ENCODE measurements at regions not wholly inside any gene's neighbourhood (a gene's known extent, or its start where the extent isn't known, plus 50 kb on each side); places are given as distances from the start of the nearest gene placed in this dataset.
"Not testable (repeated sequence)": the region's sequence is repeated elsewhere in the genome, so short reads cannot be mapped to it uniquely, and the experiment has no call there.

GRCh38 chr18:76273036-76273545 lies 222.0 kb downstream of the ZNF516 start (continued):
- TF ChIP-seq, protein P1, sequence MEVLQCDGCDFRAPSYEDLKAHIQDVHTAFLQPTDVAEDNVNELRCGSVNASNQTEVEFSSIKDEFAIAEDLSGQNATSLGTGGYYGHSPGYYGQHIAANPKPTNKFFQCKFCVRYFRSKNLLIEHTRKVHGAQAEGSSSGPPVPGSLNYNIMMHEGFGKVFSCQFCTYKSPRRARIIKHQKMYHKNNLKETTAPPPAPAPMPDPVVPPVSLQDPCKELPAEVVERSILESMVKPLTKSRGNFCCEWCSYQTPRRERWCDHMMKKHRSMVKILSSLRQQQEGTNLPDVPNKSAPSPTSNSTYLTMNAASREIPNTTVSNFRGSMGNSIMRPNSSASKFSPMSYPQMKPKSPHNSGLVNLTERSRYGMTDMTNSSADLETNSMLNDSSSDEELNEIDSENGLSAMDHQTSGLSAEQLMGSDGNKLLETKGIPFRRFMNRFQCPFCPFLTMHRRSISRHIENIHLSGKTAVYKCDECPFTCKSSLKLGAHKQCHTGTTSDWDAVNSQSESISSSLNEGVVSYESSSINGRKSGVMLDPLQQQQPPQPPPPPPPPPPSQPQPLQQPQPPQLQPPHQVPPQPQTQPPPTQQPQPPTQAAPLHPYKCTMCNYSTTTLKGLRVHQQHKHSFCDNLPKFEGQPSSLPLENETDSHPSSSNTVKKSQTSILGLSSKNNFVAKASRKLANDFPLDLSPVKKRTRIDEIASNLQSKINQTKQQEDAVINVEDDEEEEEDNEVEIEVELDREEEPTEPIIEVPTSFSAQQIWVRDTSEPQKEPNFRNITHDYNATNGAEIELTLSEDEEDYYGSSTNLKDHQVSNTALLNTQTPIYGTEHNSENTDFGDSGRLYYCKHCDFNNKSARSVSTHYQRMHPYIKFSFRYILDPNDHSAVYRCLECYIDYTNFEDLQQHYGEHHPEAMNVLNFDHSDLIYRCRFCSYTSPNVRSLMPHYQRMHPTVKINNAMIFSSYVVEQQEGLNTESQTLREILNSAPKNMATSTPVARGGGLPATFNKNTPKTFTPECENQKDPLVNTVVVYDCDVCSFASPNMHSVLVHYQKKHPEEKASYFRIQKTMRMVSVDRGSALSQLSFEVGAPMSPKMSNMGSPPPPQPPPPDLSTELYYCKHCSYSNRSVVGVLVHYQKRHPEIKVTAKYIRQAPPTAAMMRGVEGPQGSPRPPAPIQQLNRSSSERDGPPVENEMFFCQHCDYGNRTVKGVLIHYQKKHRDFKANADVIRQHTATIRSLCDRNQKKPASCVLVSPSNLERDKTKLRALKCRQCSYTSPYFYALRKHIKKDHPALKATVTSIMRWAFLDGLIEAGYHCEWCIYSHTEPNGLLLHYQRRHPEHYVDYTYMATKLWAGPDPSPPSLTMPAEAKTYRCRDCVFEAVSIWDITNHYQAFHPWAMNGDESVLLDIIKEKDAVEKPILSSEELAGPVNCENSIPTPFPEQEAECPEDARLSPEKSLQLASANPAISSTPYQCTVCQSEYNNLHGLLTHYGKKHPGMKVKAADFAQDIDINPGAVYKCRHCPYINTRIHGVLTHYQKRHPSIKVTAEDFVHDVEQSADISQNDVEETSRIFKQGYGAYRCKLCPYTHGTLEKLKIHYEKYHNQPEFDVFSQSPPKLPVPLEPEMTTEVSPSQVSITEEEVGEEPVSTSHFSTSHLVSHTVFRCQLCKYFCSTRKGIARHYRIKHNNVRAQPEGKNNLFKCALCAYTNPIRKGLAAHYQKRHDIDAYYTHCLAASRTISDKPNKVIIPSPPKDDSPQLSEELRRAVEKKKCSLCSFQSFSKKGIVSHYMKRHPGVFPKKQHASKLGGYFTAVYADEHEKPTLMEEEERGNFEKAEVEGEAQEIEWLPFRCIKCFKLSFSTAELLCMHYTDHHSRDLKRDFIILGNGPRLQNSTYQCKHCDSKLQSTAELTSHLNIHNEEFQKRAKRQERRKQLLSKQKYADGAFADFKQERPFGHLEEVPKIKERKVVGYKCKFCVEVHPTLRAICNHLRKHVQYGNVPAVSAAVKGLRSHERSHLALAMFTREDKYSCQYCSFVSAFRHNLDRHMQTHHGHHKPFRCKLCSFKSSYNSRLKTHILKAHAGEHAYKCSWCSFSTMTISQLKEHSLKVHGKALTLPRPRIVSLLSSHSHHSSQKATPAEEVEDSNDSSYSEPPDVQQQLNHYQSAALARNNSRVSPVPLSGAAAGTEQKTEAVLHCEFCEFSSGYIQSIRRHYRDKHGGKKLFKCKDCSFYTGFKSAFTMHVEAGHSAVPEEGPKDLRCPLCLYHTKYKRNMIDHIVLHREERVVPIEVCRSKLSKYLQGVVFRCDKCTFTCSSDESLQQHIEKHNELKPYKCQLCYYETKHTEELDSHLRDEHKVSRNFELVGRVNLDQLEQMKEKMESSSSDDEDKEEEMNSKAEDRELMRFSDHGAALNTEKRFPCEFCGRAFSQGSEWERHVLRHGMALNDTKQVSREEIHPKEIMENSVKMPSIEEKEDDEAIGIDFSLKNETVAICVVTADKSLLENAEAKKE (CRISPR knock-in tag; IDR thresholded peaks at IDR 0.05), result no peak

DNA sequence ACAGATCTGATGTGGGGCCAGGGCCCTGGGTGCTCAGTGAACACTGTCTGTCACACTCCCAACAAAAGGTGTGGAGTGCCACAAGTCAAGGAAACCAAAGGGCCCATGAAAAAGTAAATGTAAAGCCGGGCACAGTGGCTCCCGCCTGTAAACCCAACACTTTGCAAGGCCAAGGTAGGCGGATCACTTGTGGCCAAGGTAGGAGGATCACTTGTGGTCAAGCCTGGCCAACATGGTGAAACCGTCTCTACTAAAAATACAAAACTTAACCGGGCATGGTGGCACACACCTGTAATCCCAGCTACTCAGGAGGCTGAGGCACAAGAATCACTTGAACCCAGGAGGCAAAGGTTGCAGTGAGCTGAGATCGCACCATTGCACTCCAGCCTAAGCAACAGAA lies 227.6 kb downstream of the ZNF516 start:
- not testable (repeated sequence) for H3K4me3 Mint-ChIP-seq; H3K4me2 ChIP-seq; ATAC-seq; DNase-seq (ENCODE audit: low spot score); H3K79me2 ChIP-seq (replicated peaks; ENCODE audit: insufficient read depth); H2AFZ ChIP-seq; H4K20me1 ChIP-seq (replicated peaks; ENCODE audit: insufficient read depth); H3K36me3 ChIP-seq (ENCODE audit: insufficient read depth); H3K27me3 ChIP-seq (ENCODE audit: insufficient read depth); H3K4me3 ChIP-seq; H3K36me3 Mint-ChIP-seq (ENCODE audit: low read depth); H3F3A ChIP-seq (replicated peaks; ENCODE audit: low read depth); H3K27ac Mint-ChIP-seq; H3K9me3 Mint-ChIP-seq; H3K27ac ChIP-seq (ENCODE audit: low read depth); H3K9me2 ChIP-seq (ENCODE audit: insufficient read depth); H3K27me3 Mint-ChIP-seq (ENCODE audit: insufficient read depth, low read depth, poor library complexity)
- peaks cover 12% of the 10 kb centered on the region for H3K4me1 ChIP-seq (ENCODE audit: insufficient read depth)
- H3K4me1 Mint-ChIP-seq, result peaks cover 14% of the 10 kb centered on the region

DNA sequence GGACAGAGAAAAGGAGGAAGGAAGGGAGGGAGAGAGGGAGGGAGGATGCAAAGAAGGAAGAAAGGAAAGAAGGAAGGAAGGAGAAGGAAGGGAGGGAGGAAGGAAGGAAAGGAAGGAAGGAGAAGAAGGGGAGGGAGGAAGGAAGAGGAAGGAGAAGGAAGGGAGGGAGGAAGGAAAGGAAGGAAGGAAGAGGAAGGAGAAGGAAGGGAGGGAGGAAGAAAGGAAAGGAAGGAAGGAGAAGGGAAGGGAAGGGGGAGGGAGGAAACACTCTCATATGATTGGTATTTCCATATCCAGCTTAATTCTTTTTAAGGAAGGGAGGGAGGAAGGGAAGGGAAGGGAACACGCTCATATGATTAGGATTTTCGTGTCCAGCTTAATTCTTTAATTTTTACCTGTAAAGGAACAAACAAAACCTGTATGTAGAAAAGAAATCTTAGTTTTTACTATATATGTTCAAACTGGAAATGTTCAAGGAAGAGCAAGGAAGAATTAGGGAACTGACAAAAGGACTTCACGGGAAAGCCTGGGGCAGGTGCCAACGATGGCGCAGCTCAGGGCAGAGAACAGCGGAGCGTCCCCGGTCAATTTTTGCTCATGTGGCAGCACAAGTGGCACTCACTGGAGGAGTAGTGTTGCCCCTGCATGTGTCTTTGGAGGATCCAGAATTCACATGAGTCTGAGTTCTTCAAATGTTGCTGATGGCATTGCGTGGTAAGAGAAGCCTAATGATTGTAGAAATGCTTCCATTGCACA lies 228.6 kb downstream of the ZNF516 start:
- no peaks in the 10 kb centered on the region for H3K27me3 ChIP-seq (ENCODE audit: insufficient read depth)
- H3K4me2 ChIP-seq, result no peak overlapping the region
- DNase-seq (ENCODE audit: low spot score), result no peak
- no peaks in the 10 kb centered on the region for H3K36me3 Mint-ChIP-seq (ENCODE audit: low read depth)
- no peaks in the 10 kb centered on the region for H3K36me3 ChIP-seq (ENCODE audit: insufficient read depth)
- no peak overlapping the region for H3K27ac ChIP-seq (ENCODE audit: low read depth)
- no peaks in the 10 kb centered on the region for H3K79me2 ChIP-seq (replicated peaks; ENCODE audit: insufficient read depth)
- no peak overlapping the region for H2AFZ ChIP-seq
- H4K20me1 ChIP-seq (replicated peaks; ENCODE audit: insufficient read depth), result no peaks in the 10 kb centered on the region
- H3K4me3 Mint-ChIP-seq, result no peak overlapping the region
- H3K9me3 Mint-ChIP-seq, result no peaks in the 10 kb centered on the region
- no peaks in the 10 kb centered on the region for H3F3A ChIP-seq (replicated peaks; ENCODE audit: low read depth)
- no peak for ATAC-seq
- H3K4me3 ChIP-seq, result no peak overlapping the region
- peaks cover 21% of the 10 kb centered on the region for H3K4me1 Mint-ChIP-seq
- peaks cover 13% of the 10 kb centered on the region for H3K4me1 ChIP-seq (ENCODE audit: insufficient read depth)
- TF ChIP-seq ZNF331 (CRISPR knock-in tag; IDR thresholded peaks at IDR 0.05; ENCODE audit: low read depth), result no peak
- TF ChIP-seq POLR2AphosphoS5 (IDR thresholded peaks at IDR 0.05; ENCODE audit: low read depth), result no peak
- H3K27me3 Mint-ChIP-seq (ENCODE audit: insufficient read depth, low read depth, poor library complexity), result peaks cover 1% of the 10 kb centered on the region
- no peak overlapping the region for H3K27ac Mint-ChIP-seq
- peaks cover 2% of the 10 kb centered on the region; the same call in 1 of the 2 replicates for H3K9me2 ChIP-seq (ENCODE audit: insufficient read depth)

Measured in GM23338 (cell line).